SKM-1 treated with dmso at 0.1 percent for 144 hours (cell line): ENCODE measurements at regions not wholly inside any gene's neighbourhood (a gene's known extent, or its start where the extent isn't known, plus 50 kb on each side); places are given as distances from the start of the nearest gene placed in this dataset.

ENCODE experiments used
- DNase-seq: peaks from one replicate; lab custom pipeline; 2025; ENCODE audit not compliant: unreplicated experiment; lab: John Stamatoyannopoulos, UW

GRCh38 chr20:58565461-58566175, 50.4 kb upstream of the APCDD1L start:
- DNase-seq = no peak
